Ishikawa (cell line): ENCODE measurements at regions not wholly inside any gene's neighbourhood (a gene's known extent, or its start where the extent isn't known, plus 50 kb on each side); places are given as distances from the start of the nearest gene placed in this dataset.

Experiments used
- CREB1 ChIP-seq: IDR thresholded peaks from 2 replicates; pipeline ENCODE4 v1.6.1; 2012; ENCODE audit warnings: low read depth
- EP300 ChIP-seq: IDR thresholded peaks from 2 replicates; pipeline ENCODE4 v1.6.1; 2012; ENCODE audit warnings: borderline replicate concordance
- TEAD4 ChIP-seq: IDR thresholded peaks from 2 replicates; pipeline ENCODE4 v1.6.1; 2012
- USF1 ChIP-seq: IDR thresholded peaks from 2 replicates; pipeline ENCODE4 v1.6.1; 2012
- YY1 ChIP-seq: IDR thresholded peaks from 2 replicates; pipeline ENCODE4 v1.6.1; 2012; ENCODE audit warnings: low read depth

DNA sequence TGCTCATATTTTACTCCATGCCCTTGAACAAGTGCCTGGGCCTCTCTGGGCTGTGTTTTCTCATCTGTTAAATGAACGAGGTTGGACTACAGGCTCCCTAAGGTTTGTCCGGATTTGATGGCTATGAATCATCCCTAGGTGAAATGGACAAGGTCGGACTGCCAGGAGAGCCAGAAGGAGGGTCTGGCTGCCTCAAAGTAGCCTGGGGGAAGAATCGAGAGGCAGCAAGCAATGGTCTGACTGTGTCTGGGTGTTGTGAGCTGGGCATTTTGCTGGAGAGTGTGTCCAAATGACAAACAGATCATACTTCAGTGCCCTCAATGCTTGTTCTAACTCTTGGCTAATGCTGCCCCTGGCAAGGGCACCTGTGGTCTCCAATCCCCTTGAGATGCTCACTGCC is 730.9 kb downstream of the PTPRU start:
- TF ChIP-seq USF1 (no peak), CREB1 (no peak), YY1 (no peak), TEAD4 (no peak), EP300 (no peak)
